Activated T-helper 1 cell treated with anti-CD3 and anti-CD28 coated beads, Interleukin-12 subunit alpha, Interleukin-12 subunit beta, Interleukin-2, Interleukin-4 antibody, amounts not matched to agents 30 ng/mL and 10 ng/mL and 1 ng/mL, durations not matched to agents 14 hours and 24 hours and 36 hours (primary cell): ENCODE measurements at regions not wholly inside any gene's neighbourhood (a gene's known extent, or its start where the extent isn't known, plus 50 kb on each side); places are given as distances from the start of the nearest gene placed in this dataset.

Experiments
- DNase-seq: peaks from one replicate; pipeline ENCODE4 v3.0.0; 2021; ENCODE audit warnings: low spot score
- H3K27ac Mint-ChIP-seq: one replicate; pipeline ENCODE4 v1.8.0; 2021; ENCODE audit warnings: mild to moderate bottlenecking, mixed read lengths
- H3K27me3 Mint-ChIP-seq: one replicate; pipeline ENCODE4 v1.8.0; 2022; ENCODE audit warnings: mild to moderate bottlenecking, moderate library complexity, mixed read lengths; ENCODE audit not compliant: insufficient read depth
- H3K36me3 Mint-ChIP-seq: one replicate; pipeline ENCODE4 v1.8.0; 2021; ENCODE audit warnings: low read depth, mixed read lengths
- H3K4me1 Mint-ChIP-seq: one replicate; pipeline ENCODE4 v1.8.0; 2021; ENCODE audit warnings: low read depth, mixed read lengths
- H3K4me3 Mint-ChIP-seq: one replicate; pipeline ENCODE4 v1.8.0; 2021; ENCODE audit warnings: mild to moderate bottlenecking, moderate library complexity, mixed read lengths
- H3K9me3 Mint-ChIP-seq: one replicate; pipeline ENCODE4 v1.8.0; 2021; ENCODE audit warnings: mixed read lengths
- intact Hi-C: fragments of 100-400 bp; cut with micrococcal nuclease; formaldehyde crosslinking; loops from one replicate; pipeline ENCODE4 v1.15.1; 2024

DNA sequence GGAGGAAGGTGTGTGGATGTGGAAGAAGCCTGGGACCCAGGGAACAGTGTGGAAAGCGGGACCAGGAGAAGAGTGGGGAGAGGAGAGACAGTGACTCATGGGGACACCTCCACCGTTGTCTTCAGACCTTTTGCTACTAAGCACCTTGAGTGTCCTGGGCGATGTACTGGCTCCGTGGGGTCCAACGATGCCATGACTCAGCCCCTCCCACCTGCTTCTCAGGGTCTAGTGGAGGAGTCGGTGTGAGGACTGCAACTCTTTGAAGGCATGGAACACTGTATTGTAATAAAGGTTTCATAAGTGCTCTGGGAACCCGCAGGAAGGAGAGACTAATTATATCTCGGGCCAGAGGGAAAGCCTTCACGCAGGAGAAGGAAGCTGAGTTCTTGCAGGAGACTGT, 166.9 kb upstream of the KL start:
- intact Hi-C loops, result no loop called here
- Mint-ChIP-seq H3K36me3 (peaks cover 3% of the 10 kb centered on the region), H3K4me1 (peaks cover 7% of the 10 kb centered on the region), H3K27ac (no peak overlapping the region), H3K27me3 (peaks cover 9% of the 10 kb centered on the region), H3K4me3 (no peak overlapping the region), H3K9me3 (no peaks in the 10 kb centered on the region)
- no peak for DNase-seq

GRCh38 chr13:32850316-32851052, 165.7 kb upstream of the KL start:
- Mint-ChIP-seq H3K4me1 (peaks cover 7% of the 10 kb centered on the region), H3K27ac (no peak overlapping the region), H3K4me3 (no peak overlapping the region), H3K27me3 (peaks cover 9% of the 10 kb centered on the region), H3K36me3 (no peaks in the 10 kb centered on the region), H3K9me3 (no peaks in the 10 kb centered on the region)
- intact Hi-C loops, result no loop called here
- no peak for DNase-seq

GRCh38 chr13:32851083-32852069, 164.8 kb upstream of the KL start:
- no peak overlapping the region for H3K4me3 Mint-ChIP-seq
- H3K36me3 Mint-ChIP-seq, result no peaks in the 10 kb centered on the region
- H3K27me3 Mint-ChIP-seq, result peaks cover 9% of the 10 kb centered on the region
- DNase-seq, result no peak
- no peak overlapping the region for H3K27ac Mint-ChIP-seq
- intact Hi-C loops, result no loop called here
- no peaks in the 10 kb centered on the region for H3K9me3 Mint-ChIP-seq
- H3K4me1 Mint-ChIP-seq, result peaks cover 4% of the 10 kb centered on the region

DNA sequence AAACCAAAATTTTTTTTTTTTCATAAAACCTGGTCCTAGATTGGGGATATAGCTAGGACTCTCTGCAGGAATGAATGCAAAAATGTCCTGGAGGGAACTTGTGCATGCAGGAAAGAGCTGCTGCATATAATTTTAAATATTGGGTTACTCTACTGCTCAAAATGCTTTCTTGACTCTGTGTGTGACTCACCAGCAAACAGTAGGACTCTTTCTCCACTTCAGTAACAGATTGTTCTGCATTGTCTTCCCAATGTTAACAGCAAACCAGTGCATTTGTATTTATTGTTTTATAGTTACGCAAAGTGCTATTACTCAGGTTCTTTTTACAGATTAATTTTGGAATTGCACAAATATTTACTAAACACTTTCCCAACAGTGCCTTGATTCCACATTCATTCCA, 163.7 kb upstream of the KL start:
- Mint-ChIP-seq H3K36me3 (no peaks in the 10 kb centered on the region), H3K27me3 (peaks cover 3% of the 10 kb centered on the region), H3K4me3 (no peak overlapping the region), H3K27ac (no peak overlapping the region), H3K4me1 (no peaks in the 10 kb centered on the region), H3K9me3 (no peaks in the 10 kb centered on the region)
- intact Hi-C loops, result no loop called here
- no peak for DNase-seq

DNA sequence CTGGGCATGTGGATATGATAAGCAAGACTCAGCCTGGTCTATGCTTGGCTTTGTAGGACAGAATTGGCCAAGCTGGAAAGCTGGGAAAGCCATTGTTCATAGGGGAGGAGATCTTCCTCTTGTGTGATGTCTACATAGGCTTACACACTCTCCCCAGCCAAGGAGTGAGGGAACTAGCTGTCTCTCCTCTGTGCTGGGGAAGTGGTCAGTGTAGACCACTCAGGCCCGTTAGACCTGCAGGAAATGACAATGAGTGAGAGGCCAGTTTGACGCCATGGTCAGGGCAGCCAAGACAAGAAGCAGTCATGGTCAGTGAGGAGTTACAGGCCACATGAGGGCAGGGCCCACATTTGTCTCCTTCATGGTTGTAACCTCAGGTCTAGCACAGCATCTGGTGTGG, 159.1 kb upstream of the KL start:
- DNase-seq, result no peak
- no peak overlapping the region for H3K4me3 Mint-ChIP-seq
- H3K4me1 Mint-ChIP-seq, result no peaks in the 10 kb centered on the region
- no peaks in the 10 kb centered on the region for H3K36me3 Mint-ChIP-seq
- no peaks in the 10 kb centered on the region for H3K9me3 Mint-ChIP-seq
- H3K27me3 Mint-ChIP-seq, result peaks cover 3% of the 10 kb centered on the region
- no peak overlapping the region for H3K27ac Mint-ChIP-seq
- intact Hi-C loops, result no loop called here

GRCh38 chr13:32857689-32858088, 158.5 kb upstream of the KL start:
- Mint-ChIP-seq H3K27ac (no peak overlapping the region), H3K27me3 (peaks cover 3% of the 10 kb centered on the region), H3K4me1 (no peaks in the 10 kb centered on the region), H3K9me3 (no peaks in the 10 kb centered on the region), H3K4me3 (no peak overlapping the region), H3K36me3 (no peaks in the 10 kb centered on the region)
- no peak for DNase-seq
- intact Hi-C loops, result no loop called here

GRCh38 chr13:32859707-32860292, 156.4 kb upstream of the KL start:
- H3K9me3 Mint-ChIP-seq, result no peaks in the 10 kb centered on the region
- intact Hi-C loops, result no loop called here
- H3K27ac Mint-ChIP-seq, result no peak overlapping the region
- DNase-seq, result no peak
- H3K4me1 Mint-ChIP-seq, result no peaks in the 10 kb centered on the region
- H3K36me3 Mint-ChIP-seq, result no peaks in the 10 kb centered on the region
- H3K27me3 Mint-ChIP-seq, result no peaks in the 10 kb centered on the region
- no peak overlapping the region for H3K4me3 Mint-ChIP-seq

- Mint-ChIP-seq H3K9me3 (no peaks in the 10 kb centered on the region), H3K4me1 (no peaks in the 10 kb centered on the region), H3K27ac (no peak overlapping the region), H3K27me3 (no peaks in the 10 kb centered on the region), H3K4me3 (no peak overlapping the region), H3K36me3 (no peaks in the 10 kb centered on the region)
- no peak for DNase-seq
- intact Hi-C loops, result no loop called here
Measured at GRCh38 chr13:32861304-32861703, 154.9 kb upstream of the KL start.

GRCh38 chr13:32863596-32863995, 152.6 kb upstream of the KL start:
- Mint-ChIP-seq H3K27me3 (no peaks in the 10 kb centered on the region), H3K27ac (no peak overlapping the region), H3K9me3 (peaks cover 6% of the 10 kb centered on the region), H3K4me1 (no peaks in the 10 kb centered on the region), H3K36me3 (no peaks in the 10 kb centered on the region), H3K4me3 (no peak overlapping the region)
- intact Hi-C loops, result no loop called here
- no peak for DNase-seq

DNA sequence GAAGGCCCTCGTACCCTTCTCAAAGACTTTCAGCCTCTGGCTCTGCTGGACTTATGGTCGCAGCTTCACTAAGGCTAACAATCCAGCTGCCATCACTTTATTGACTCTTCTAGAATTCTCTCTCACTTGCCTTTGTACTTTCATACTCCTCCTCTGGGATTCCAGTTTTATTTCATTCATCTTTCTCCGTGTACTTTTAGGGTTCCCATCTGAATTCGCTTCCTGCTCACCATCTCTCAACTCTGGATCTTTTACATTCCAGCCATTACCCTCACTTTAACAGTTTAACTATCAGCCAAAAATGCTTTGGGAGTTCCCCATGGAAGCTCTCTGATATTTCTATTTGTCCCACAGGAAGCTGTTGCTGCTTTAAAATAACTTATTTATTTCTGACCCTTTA, 149.3 kb upstream of the KL start:
- intact Hi-C loops, result no loop called here
- Mint-ChIP-seq H3K4me1 (no peaks in the 10 kb centered on the region), H3K27ac (no peak overlapping the region), H3K9me3 (peaks cover 21% of the 10 kb centered on the region), H3K27me3 (no peaks in the 10 kb centered on the region), H3K4me3 (no peak overlapping the region), H3K36me3 (no peaks in the 10 kb centered on the region)
- no peak for DNase-seq

DNA sequence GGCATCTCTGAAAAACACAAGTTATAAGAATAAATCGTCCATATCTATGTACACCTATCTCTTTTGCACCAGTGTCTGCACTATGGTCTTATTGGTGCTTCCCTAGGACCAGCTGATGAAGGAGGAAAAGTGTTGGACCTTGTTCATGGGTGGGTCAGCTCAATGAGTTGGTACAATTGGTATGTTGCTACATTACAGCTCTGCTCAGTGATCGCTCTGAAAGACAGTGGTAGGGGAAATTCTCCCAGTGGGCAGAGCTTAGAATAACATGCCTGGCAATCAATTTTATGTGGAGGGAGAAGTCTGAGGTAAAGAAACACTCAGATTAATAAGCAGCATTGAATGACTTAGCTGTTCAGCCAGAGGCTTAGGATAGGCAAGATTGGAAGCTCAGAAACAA, 138.7 kb upstream of the KL start:
- Mint-ChIP-seq H3K27me3 (no peaks in the 10 kb centered on the region), H3K27ac (no peak overlapping the region), H3K9me3 (no peaks in the 10 kb centered on the region), H3K4me1 (no peaks in the 10 kb centered on the region), H3K36me3 (no peaks in the 10 kb centered on the region), H3K4me3 (no peak overlapping the region)
- no peak for DNase-seq
- intact Hi-C loops, result no loop called here

DNA sequence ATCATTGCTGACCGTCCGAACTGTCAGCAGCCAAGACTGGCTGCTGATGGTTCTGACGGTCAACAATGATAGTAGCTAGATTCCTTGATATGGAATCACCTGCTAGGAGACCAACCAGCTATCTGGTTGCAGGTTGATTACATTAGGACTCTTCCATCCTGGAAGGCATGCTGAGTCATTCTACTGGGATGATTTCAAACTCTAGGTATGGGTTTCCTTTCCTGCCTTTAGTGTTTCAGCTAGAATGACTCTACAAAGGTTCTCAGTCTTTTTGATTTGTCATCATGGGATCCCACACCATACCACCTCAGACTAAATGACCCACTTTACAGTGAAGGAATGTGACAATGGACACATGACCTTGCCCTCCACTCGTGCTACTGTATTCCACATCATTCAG, 138.1 kb upstream of the KL start:
- Mint-ChIP-seq H3K27me3 (peaks cover 2% of the 10 kb centered on the region), H3K27ac (no peak overlapping the region), H3K4me3 (no peak overlapping the region), H3K4me1 (no peaks in the 10 kb centered on the region), H3K9me3 (peaks cover 6% of the 10 kb centered on the region), H3K36me3 (no peaks in the 10 kb centered on the region)
- intact Hi-C loops, result no loop called here
- no peak for DNase-seq

GRCh38 chr13:32880636-32881035, 135.6 kb upstream of the KL start:
- intact Hi-C loops, result no loop called here
- H3K4me3 Mint-ChIP-seq, result no peak overlapping the region
- H3K9me3 Mint-ChIP-seq, result peaks cover 6% of the 10 kb centered on the region
- H3K27me3 Mint-ChIP-seq, result peaks cover 2% of the 10 kb centered on the region
- H3K4me1 Mint-ChIP-seq, result no peaks in the 10 kb centered on the region
- H3K36me3 Mint-ChIP-seq, result no peaks in the 10 kb centered on the region
- no peak for DNase-seq
- H3K27ac Mint-ChIP-seq, result no peak overlapping the region
